ENCODE measurements at regions not wholly inside any gene's neighbourhood (a gene's known extent, or its start where the extent isn't known, plus 50 kb on each side); places are given as distances from the start of the nearest gene placed in this dataset.

DNA sequence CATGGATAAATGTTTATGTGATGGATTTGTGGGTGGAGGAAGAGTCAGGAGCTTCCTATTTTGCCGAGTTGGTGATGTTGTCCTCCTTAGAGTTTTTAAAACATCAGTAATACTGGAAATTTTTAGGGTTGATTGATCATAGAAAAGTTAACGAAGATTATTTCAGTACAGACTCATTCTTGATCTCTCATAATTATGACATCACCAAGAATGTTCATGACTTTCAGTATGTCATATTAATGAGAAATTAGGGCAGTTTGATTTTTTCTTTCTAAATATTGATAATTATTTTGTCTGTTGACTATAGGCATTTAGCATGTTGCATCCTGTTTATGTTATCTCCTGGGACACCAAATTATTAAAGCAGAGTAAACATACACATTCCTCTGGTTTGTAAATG is 512.2 kb downstream of the CD109 start (continued):
- no peak for TF ChIP-seq TFAP4 (CRISPR knock-in tag; IDR thresholded peaks at IDR 0.05; ENCODE audit: borderline replicate concordance)
- no peak for TF ChIP-seq NCOA1 (IDR thresholded peaks at IDR 0.05; ENCODE audit: low read depth)

- ChIA-PET POLR2A (no interaction called here), CTCF (ENCODE audit: low intra/inter-chr PET ratio) (no interaction called here)
- H3K27me3 ChIP-seq (ENCODE audit: control insufficient read depth in 2 of 2, insufficient read depth in 2 of 2, low read length in 2 of 2): no peaks in the 10 kb centered on the region
- no peak for ATAC-seq
- H3K36me3 ChIP-seq (ENCODE audit: control insufficient read depth, insufficient read depth, low read length): no peaks in the 10 kb centered on the region
- H3K9me1 ChIP-seq (ENCODE audit: control insufficient read depth, insufficient read depth, low read length): no peaks in the 10 kb centered on the region
- no peak for TF ChIP-seq ARID1B (IDR thresholded peaks at IDR 0.05)
- TF ChIP-seq BRF1 (IDR thresholded peaks at IDR 0.05; ENCODE audit: borderline replicate concordance, extremely low read depth, insufficient read length): no peak
- no peak for TF ChIP-seq ZNF224 (CRISPR knock-in tag; IDR thresholded peaks at IDR 0.05)
- no peak for TF ChIP-seq GABPB2 (CRISPR knock-in tag; conservative IDR thresholded peaks at IDR 0.05)
- no peak for TF ChIP-seq POLR2AphosphoS2 (IDR thresholded peaks at IDR 0.05; ENCODE audit: low read length)
- no peak for TF ChIP-seq ZNF512 (tag; IDR thresholded peaks at IDR 0.05)
- no peak for TF ChIP-seq CREM (IDR thresholded peaks at IDR 0.05; ENCODE audit: low read depth)
- no peak for TF ChIP-seq ZNF76 (CRISPR knock-in tag; IDR thresholded peaks at IDR 0.05; ENCODE audit: borderline replicate concordance)
- no peak for TF ChIP-seq FOS (IDR thresholded peaks at IDR 0.05; ENCODE audit: extremely low read depth, insufficient read length)
- TF ChIP-seq ZNF830 (CRISPR knock-in tag; IDR thresholded peaks at IDR 0.05): no peak
- TF ChIP-seq TAL1 (IDR thresholded peaks at IDR 0.05): no peak
- no peak overlapping the region for H3K27ac ChIP-seq (ENCODE audit: extremely low read depth, low read depth, low read length)
- no peak overlapping the region for H3K4me3 ChIP-seq
- no peak overlapping the region for H3K4me2 ChIP-seq (ENCODE audit: insufficient read depth, low read length)
- in situ Hi-C loops (cut with MboI) (no loop called here), intact Hi-C loops (cut with micrococcal nuclease) (no loop called here)
- no TSS peak for BruUV-seq (replicated peaks)
- H3K9me3 ChIP-seq (replicated peaks; ENCODE audit: control insufficient read depth, insufficient read depth, low read depth, low read length): no peaks in the 10 kb centered on the region; the same call in 1 of the 2 replicates
- FAIRE-seq: no peak
- no peak overlapping the region for H2AFZ ChIP-seq (ENCODE audit: low read depth, low read length)
- no peaks in the 10 kb centered on the region for H4K20me1 ChIP-seq (replicated peaks; ENCODE audit: control insufficient read depth, insufficient read depth, low read length)
- no peaks in the 10 kb centered on the region for H3K79me2 ChIP-seq (ENCODE audit: control insufficient read depth, insufficient read depth, low read length)
- H3K9ac ChIP-seq (ENCODE audit: insufficient read depth in 1 of 2, low read depth in 2 of 2, low read length in 2 of 2): no peak overlapping the region
- H3K4me1 ChIP-seq (replicated peaks in 1 of 2; ENCODE audit: control insufficient read depth in 2 of 2, insufficient read depth in 2 of 2, low read length in 2 of 2): no peaks in the 10 kb centered on the region
- DNase-seq (ENCODE audit: extremely low read depth in 1 of 4, low spot score in 3 of 4): no peak
- 4% methylated on average over 4 of the region's 4 CpGs for WGBS (ENCODE audit: insufficient coverage, low coverage, missing lambda C conversion rate)
These were observed 503.4 kb downstream of the CD109 start for GRCh38 chr6:74199215-74199915.

Measured in K562 (cell line).